ENCODE measurements at regions not wholly inside any gene's neighbourhood (a gene's known extent, or its start where the extent isn't known, plus 50 kb on each side); places are given as distances from the start of the nearest gene placed in this dataset.
"Not testable (repeated sequence)": the region's sequence is repeated elsewhere in the genome, so short reads cannot be mapped to it uniquely, and the experiment has no call there.

- no peak overlapping the region for H3K4me3 ChIP-seq (ENCODE audit: low read depth, low read length)
These were observed 109.9 kb downstream of the RIN2 start for GRCh38 chr20:19867940-19868371.

GRCh38 chr20:19868441-19868840 lies 110.4 kb downstream of the RIN2 start:
- TF ChIP-seq, protein P1, sequence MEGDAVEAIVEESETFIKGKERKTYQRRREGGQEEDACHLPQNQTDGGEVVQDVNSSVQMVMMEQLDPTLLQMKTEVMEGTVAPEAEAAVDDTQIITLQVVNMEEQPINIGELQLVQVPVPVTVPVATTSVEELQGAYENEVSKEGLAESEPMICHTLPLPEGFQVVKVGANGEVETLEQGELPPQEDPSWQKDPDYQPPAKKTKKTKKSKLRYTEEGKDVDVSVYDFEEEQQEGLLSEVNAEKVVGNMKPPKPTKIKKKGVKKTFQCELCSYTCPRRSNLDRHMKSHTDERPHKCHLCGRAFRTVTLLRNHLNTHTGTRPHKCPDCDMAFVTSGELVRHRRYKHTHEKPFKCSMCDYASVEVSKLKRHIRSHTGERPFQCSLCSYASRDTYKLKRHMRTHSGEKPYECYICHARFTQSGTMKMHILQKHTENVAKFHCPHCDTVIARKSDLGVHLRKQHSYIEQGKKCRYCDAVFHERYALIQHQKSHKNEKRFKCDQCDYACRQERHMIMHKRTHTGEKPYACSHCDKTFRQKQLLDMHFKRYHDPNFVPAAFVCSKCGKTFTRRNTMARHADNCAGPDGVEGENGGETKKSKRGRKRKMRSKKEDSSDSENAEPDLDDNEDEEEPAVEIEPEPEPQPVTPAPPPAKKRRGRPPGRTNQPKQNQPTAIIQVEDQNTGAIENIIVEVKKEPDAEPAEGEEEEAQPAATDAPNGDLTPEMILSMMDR (IDR thresholded peaks at IDR 0.05; ENCODE audit: borderline replicate concordance, insufficient read depth, low read depth, low read length), result no peak
- H3K4me3 ChIP-seq (ENCODE audit: low read depth, low read length), result no peak overlapping the region

More at GRCh38 chr20:19867940-19868371, 109.9 kb downstream of the RIN2 start:
- TF ChIP-seq, protein P1 (IDR thresholded peaks at IDR 0.05; ENCODE audit: borderline replicate concordance, insufficient read depth, low read depth, low read length), result no peak

DNA sequence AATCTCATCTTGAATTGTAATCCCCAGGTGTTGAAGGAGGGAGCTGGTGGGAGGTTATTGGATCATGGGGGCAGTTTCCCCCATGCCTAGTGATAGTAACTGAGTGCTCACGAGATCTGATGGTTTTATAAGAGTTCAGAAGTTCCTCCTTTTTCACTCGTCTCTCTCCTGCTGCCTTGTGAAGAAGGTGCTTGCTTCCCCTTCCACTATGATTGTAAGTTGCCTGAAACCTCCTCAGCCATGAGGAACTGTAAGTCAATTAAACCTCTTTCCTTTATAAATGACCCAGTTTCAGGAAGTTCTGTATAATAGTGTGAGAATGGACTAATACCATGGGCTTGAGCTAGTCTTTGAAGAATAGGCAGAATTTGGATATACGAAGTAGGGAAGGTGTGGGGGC lies 113.9 kb downstream of the RIN2 start:
- TF ChIP-seq, protein P1 (IDR thresholded peaks at IDR 0.05; ENCODE audit: borderline replicate concordance, insufficient read depth, low read depth, low read length), result no peak

DNA sequence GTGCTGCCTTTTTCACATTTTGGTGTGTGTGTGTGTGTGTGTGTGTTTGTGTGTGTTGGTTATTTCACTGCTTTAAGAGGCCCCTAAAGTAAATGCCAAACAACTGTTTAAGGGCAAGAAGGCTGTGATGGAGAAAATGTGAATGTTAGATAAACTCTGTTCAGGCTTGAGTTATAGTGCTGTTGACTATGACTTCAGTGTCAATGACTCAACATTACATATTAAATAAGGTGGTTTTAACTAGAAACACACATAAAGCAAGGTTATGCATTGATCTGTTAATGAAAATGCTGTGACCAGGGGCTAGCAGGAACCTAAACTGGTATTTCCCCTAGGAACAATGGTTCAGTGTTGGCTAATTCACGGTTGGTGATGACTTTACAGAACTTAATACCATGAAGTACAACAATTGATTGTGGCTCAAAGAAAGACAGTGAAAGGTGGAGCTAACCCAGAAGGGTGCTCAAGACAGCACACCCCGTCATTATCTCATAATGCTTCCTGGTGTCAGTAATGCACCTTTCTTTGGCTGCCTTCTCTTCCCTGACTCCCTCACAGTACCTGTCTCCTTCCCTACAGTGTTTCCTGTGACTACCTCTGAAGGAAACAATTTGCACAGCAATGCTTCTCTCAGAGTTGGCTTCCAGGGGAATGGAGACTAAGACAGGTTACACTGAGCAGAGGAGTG lies 116.1 kb downstream of the RIN2 start:
- TF ChIP-seq, protein P1 (IDR thresholded peaks at IDR 0.05; ENCODE audit: borderline replicate concordance, insufficient read depth, low read depth, low read length), result no peak
- H3K4me3 ChIP-seq (ENCODE audit: low read depth, low read length), result no peak overlapping the region

More for the DNA sequence above, 113.9 kb downstream of the RIN2 start:
- no peak overlapping the region for H3K4me3 ChIP-seq (ENCODE audit: low read depth, low read length)

DNA sequence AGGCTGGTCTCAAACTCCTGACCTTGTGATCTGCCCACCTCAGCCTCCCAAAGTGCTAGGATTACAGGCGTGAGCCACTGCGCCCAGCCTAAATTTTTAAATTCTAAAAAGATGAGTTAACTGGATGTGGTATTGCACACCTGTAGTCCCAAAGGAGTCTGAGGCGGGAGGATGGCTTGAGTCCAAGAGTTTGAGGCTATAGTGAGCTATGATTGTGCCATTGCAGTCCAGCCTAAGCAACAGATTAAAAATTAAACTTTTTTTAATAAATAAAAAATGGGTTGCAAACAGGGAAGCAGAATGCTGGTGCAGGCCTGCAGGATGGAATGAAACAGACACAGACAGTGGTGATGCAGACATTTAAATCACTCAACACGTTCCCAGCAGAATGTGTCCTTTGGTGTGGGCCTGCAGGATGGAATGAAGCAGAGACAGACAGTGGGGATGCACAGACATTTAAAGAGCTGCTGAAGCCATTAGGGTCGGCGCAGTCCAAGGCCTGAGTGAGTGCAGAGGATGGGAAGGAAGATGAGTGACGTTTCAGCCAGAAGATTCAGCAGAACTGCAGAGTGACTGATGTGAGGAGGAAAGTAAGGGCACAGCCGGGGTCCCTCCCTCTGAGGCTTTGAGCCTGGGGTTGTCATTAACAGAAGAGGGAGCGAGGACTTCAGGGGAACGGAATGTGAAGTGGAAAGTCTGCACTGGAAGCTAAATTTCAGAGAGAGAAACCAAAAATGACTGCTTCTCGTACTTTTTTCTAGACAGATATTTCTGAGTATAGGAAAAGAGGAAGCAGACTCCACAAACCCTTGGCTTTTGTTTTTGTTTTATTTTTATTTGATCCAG lies 117.5 kb downstream of the RIN2 start:
- TF ChIP-seq, protein P1 (IDR thresholded peaks at IDR 0.05; ENCODE audit: borderline replicate concordance, insufficient read depth, low read depth, low read length), result no peak

GRCh38 chr20:19876828-19877460 lies 118.9 kb downstream of the RIN2 start:
- TF ChIP-seq, protein P1 (IDR thresholded peaks at IDR 0.05; ENCODE audit: borderline replicate concordance, insufficient read depth, low read depth, low read length), result no peak
- H3K4me3 ChIP-seq (ENCODE audit: low read depth, low read length), result no peak overlapping the region

More for the DNA sequence above, 117.5 kb downstream of the RIN2 start:
- H3K4me3 ChIP-seq (ENCODE audit: low read depth, low read length), result no peak overlapping the region

DNA sequence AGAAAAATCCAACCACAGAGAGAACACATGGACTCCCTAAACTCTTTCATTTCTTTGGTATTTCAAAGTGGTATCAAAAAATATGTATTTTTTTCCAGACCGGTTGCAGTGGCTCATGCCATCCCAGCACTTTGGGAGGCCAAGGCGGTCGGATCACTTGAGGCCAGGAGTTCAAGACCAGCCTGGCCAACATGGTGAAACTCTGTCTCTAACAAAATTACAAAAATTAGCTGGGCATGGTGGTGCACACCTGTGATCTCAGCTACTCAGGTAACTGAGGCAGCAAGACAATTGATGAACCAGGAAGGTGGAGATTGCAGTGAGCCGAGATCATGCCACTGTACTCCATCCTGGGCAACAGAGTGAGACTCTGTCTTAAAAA lies 121.8 kb downstream of the RIN2 start:
- not testable (repeated sequence) for H3K4me3 ChIP-seq (ENCODE audit: low read depth, low read length)

Data from GM12875 (cell line).